GM19328 (cell line): ENCODE measurements at regions not wholly inside any gene's neighbourhood (a gene's known extent, or its start where the extent isn't known, plus 50 kb on each side); places are given as distances from the start of the nearest gene placed in this dataset.

Experiments used
- ATAC-seq: cut with Tn5 transposase; IDR thresholded peaks from one replicate; pipeline ENCODE4 v1.9.1; 2021; ENCODE audit warnings: mild to moderate bottlenecking, moderate library complexity; ENCODE audit not compliant: unreplicated experiment

GRCh38 chr9:28270156-28270555 is 696.9 kb upstream of the C9orf72 start:
- ATAC-seq: no peak

- ATAC-seq: no peak
These were observed 698.8 kb upstream of the C9orf72 start for GRCh38 chr9:28272127-28272526.

- ATAC-seq: no peak
These were observed 714.2 kb upstream of the C9orf72 start for GRCh38 chr9:28287455-28287854.

GRCh38 chr9:28289746-28290145 is 716.5 kb upstream of the C9orf72 start:
- ATAC-seq: no peak

GRCh38 chr9:28293369-28294090 is 720.2 kb upstream of the C9orf72 start:
- no peak for ATAC-seq

GRCh38 chr9:28301281-28301680 is 728.0 kb upstream of the C9orf72 start:
- no peak for ATAC-seq

- no peak for ATAC-seq
These were observed 744.5 kb upstream of the C9orf72 start for GRCh38 chr9:28317745-28318144.

- ATAC-seq: no peak
These were observed 745.2 kb upstream of the C9orf72 start for GRCh38 chr9:28318515-28318914.

GRCh38 chr9:28319981-28320380 is 746.7 kb upstream of the C9orf72 start:
- no peak for ATAC-seq

GRCh38 chr9:28320616-28321015 is 747.3 kb upstream of the C9orf72 start:
- ATAC-seq: no peak

- ATAC-seq: no peak
These were observed 756.0 kb upstream of the C9orf72 start for GRCh38 chr9:28329323-28329722.

- no peak for ATAC-seq
These were observed 759.4 kb upstream of the C9orf72 start for GRCh38 chr9:28332648-28333047.

GRCh38 chr9:28341913-28342312 is 768.6 kb upstream of the C9orf72 start:
- ATAC-seq: no peak

- no peak for ATAC-seq
These were observed 769.6 kb upstream of the C9orf72 start for GRCh38 chr9:28342815-28343338.

- no peak for ATAC-seq
These were observed 789.9 kb upstream of the C9orf72 start for GRCh38 chr9:28363151-28363562.

- ATAC-seq: no peak
These were observed 791.8 kb upstream of the C9orf72 start for GRCh38 chr9:28365020-28365640.

- no peak for ATAC-seq
These were observed 792.4 kb upstream of the C9orf72 start for GRCh38 chr9:28365728-28366127.

- no peak for ATAC-seq
These were observed 805.0 kb upstream of the C9orf72 start for GRCh38 chr9:28378231-28378630.

- no peak for ATAC-seq
These were observed 805.8 kb upstream of the C9orf72 start for GRCh38 chr9:28379082-28379481.

GRCh38 chr9:28389411-28389810 is 816.1 kb upstream of the C9orf72 start:
- no peak for ATAC-seq

GRCh38 chr9:28394774-28395173 is 821.5 kb upstream of the C9orf72 start:
- ATAC-seq: no peak

GRCh38 chr9:28396058-28396457 is 822.8 kb upstream of the C9orf72 start:
- ATAC-seq: no peak
